GM21381 (cell line): ENCODE measurements at regions not wholly inside any gene's neighbourhood (a gene's known extent, or its start where the extent isn't known, plus 50 kb on each side); places are given as distances from the start of the nearest gene placed in this dataset.

ENCODE experiments used
- ATAC-seq: cut with Tn5 transposase; IDR thresholded peaks from one replicate; pipeline ENCODE4 v1.9.1; 2021; ENCODE audit warnings: mild to moderate bottlenecking, moderate library complexity; ENCODE audit not compliant: unreplicated experiment

GRCh38 chr1:222995236-222995580 is 147.8 kb downstream of the TLR5 start:
- ATAC-seq = no peak

DNA sequence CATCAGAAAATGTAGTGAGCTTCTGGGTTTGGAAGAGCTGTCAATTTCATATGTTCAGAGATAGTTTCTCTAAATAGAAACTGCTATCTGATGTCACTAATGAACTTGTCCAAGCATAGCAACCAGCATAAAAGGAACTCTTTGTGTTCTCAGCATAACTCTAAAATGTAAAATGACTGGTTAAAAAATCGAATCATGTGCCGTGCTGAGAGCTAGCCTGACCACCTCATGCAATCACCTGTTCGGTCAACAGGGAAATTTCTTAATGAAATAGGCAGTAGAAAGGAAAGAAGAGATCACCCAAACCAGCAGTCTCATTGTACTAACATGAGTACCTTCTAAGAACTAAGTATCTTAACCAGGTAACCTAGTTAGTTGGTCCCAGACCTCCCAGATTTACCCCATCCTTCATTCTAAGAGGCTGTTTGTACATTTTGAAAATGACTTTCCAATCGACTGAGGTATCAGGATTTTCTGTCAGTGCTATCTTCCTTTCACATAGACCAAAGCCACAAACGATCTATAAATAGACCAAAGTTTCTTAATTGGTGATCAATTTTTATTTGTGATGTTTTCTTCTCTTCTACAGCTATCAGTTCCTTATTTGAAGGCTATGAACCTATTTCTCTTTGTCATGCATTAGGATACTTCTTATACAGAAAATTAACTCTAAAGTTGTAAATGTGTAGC is 147.3 kb downstream of the TLR5 start:
- peak; percentile 59 for ATAC-seq

GRCh38 chr1:222996310-222996975 is 146.6 kb downstream of the TLR5 start:
- no peak for ATAC-seq

- no peak for ATAC-seq
Observed at GRCh38 chr1:223000632-223001031, 142.4 kb downstream of the TLR5 start.

DNA sequence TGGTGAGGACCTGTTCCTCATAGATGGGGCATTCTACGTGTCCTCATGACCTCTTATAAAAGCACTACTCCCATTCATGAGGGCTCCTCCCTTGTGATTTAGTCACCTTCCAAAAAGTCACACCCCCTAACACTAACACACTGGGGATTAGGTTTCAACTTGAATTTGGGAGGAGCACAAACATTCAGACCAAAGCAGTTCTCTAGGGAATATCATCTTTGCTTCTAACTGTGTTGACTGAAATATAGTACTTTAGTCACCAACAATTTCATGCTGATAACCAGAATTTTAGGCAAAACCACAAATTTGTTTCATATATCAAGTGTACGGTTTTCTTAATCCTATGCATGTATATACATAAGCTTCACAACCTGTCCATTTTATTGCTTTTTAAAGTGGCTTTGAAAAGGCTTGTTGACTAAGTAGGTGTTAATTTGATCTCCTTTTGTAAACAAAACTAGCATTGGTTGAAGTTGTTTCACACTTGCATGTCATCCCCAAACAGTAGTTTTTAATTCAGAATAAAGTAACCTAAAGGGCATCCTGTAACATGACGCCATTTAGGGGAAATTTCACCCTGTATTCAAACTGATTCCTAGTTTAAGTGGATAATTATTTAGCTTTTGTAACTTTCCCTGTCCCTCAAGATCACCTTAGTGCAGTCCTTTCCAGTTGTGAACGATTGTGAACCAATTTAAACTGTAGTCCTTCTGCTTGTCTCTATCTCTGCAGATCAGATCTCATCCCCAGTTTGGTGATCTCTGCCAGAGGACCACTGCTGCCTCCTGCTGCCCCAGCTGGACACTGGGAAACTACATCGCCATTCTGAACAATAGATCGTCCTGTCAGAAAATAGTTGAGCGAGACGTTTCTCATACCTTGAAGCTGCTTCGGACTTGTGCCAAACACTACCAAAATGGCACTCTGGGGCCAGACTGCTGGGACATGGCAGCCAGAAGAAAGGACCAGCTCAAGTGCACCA is 141.1 kb downstream of the TLR5 start:
- no peak for ATAC-seq

DNA sequence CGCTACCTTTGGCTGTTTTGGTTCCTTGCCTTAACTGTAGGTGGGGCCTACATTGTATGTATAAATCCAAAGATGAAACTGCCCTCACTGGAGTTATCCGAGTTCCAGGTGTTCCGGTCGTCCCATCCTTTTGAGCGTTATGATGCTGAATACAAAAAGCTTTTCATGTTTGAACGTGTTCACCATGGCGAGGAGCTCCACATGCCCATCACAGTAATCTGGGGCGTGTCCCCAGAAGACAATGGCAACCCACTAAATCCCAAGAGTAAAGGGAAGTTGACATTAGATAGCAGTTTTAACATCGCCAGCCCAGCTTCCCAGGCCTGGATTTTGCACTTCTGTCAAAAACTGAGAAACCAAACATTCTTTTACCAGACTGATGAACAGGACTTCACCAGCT is 139.5 kb downstream of the TLR5 start:
- no peak for ATAC-seq

DNA sequence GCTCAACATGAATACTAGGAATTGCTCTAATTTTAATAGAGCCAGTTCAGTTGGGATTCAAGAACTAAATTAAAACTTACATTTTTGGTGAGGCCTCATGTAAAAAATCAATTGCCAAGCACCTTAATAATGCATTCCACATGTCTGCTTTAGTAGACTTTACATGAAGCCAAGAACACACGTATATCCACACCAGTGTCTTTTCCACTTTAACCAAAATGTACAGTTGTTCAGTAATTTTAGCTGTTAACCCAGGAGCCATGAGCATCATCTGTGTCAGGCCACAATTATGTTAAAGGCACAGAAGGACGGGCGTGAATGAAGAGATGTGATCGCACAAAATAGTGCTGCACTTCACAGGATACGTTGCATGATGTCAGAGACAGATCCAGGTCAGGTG is 136.7 kb downstream of the TLR5 start:
- ATAC-seq = no peak

DNA sequence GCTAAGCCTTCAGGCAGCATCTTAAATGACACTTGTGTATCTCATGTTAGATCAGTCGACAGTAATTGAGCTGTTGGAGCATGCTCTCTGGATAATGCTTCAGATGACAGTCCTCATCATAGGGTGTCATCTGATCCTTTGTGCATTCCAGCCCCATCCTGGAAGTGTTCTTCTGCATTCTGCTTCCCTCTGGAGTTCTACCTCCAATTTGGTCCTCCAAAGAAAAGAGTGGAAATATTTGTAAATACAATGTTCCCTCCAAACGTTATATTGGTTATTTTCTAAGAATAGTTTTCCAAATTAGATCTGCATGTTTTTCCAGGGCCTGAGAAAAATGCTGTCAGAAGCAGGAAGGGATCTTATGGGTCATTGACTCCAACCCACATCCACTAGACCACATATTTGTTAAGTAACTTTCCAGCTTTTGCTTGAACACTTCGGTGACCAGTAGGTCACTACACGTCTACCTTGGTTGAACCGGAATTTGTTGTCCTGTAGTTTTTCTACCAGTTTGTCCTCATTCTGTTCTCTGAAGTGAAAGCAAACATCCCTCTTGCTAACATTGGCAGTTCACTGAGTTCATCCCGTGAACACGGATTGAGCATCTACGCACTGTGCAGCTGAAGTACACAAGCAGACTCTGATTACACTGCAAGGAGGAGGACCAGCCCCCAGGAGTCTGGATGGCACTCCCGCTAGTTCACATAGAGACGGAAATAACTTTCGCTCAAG is 136.0 kb downstream of the TLR5 start:
- no peak for ATAC-seq

DNA sequence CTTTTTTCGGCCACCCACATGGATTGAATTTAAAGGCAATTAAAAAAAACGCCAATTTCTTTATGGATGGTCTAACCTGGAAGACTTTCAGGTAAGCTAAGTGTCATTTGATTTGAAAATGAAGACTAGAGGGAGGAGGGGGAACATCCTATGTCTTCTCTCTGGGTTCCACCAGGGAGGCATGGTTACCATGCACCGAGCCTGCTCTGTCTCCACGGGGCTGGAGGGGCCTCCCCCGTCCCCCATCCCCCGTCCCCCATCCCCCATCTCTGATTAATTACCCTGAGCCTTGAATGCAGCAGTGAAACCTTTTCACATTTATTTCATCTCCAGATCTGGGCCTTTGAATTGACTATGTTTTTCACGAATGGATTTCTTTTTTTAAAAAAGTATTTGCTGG is 135.1 kb downstream of the TLR5 start:
- ATAC-seq = no peak

GRCh38 chr1:223008808-223009207 is 134.2 kb downstream of the TLR5 start:
- ATAC-seq = no peak

DNA sequence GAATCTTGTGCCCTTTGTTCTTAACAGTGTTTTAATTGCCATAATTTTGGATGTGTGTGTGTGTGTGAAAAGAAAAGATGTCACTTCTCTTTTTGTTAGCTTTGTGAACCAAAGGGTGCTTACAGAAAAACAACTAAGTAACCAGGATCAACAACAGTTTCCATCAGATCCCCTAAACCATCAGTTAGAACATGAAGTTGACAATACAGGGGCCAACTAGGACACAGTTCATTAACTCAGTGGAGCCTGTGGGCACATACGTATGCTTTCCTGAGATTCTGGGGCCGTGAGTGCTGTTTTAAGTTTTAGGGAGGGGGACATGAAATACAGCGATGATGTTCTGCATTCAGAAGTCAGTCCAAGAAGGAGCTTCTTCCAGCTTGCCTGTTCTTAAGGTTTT is 133.6 kb downstream of the TLR5 start:
- ATAC-seq = no peak

DNA sequence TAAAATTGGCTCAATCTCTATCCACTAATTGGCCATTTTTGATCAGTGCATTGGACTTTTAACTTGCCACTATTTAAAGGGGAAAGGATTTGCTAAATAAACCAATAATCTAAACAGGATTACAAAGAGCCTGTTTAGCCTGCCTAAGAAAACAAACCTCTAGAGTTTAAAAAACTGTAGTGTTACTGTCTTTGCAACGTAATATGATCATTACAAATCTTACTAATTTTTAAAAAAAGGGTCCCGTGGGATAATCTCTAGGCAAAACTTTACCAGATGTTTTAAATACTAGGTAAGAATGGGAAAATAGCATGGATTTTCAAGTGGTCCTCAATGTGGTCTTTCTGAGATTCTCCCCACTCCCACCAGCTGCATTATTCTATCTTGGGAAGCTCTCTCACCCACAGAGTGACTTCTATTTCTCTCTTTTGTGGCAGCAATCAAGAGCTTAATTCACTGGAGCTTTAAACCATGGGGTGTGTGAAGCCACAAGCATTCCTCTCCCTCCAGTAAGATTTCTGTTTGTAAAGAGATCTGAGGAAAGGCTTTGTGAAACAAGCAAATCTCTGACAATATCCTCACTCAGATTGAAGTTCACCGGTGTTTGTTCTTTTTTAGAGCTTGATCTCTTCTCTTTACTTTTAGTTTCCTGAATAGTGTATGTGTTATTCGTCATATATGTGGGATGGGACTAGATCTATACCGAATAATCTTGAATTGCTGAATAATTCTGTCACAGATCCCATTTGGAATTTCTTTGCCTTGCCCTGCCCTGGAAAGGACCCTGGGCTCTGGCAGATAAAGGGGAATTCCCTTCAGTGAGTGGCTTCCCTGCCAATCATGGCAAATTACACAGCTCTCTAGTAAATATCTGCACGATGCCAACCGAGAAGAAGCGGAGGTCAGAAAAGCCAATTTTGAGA is 132.2 kb downstream of the TLR5 start:
- ATAC-seq = no peak

- ATAC-seq = no peak
Observed at GRCh38 chr1:223011505-223011856, 131.6 kb downstream of the TLR5 start.

GRCh38 chr1:223012176-223012788 is 130.8 kb downstream of the TLR5 start:
- no peak for ATAC-seq

- no peak for ATAC-seq
Observed at GRCh38 chr1:223012938-223013337, 130.1 kb downstream of the TLR5 start.

GRCh38 chr1:223014142-223014873 is 128.7 kb downstream of the TLR5 start:
- ATAC-seq = no peak

- no peak for ATAC-seq
Observed at GRCh38 chr1:223016381-223016780, 126.7 kb downstream of the TLR5 start.

DNA sequence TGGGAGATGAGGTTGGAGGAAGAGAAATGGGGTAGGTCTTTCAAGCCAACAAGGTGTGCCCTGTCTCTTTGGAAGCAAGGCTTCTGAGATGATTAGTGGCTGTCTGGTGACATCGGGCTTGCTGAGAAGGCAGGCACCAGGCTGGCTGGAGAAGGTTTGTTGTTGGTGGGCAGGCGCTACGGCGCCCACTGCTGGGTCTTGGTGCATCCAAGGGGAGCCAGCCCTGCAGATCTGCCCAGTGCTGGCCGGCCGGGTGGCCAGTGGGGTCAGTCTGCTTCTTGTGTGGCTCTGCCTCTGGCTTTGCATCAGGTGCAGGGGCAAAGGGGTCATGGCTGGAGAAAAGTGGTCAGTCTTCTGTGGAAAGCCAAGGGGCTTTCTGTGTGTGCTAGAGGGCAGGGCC is 126.2 kb downstream of the TLR5 start:
- ATAC-seq = no peak

DNA sequence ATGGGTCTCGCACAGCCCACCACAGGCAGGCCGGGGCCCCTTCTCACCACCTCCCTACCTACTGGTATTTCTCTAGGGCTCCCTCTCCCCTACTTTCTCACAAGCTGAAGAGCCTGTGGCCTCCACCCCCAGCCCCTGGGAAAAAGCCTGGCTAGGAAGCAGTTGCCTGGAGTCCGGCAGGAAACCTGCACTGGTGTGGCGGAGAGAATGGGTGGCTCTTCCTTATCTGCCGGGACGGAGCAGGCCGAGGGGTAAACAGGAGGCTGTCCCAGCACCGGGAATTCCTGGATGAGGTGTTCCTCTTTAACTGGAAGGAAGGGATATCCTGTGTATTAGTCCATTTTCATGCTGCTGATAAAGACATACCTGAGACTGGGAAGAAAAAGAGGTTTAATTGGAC is 125.8 kb downstream of the TLR5 start:
- no peak for ATAC-seq
